ENCODE measurements at regions not wholly inside any gene's neighbourhood (a gene's known extent, or its start where the extent isn't known, plus 50 kb on each side); places are given as distances from the start of the nearest gene placed in this dataset.

DNA sequence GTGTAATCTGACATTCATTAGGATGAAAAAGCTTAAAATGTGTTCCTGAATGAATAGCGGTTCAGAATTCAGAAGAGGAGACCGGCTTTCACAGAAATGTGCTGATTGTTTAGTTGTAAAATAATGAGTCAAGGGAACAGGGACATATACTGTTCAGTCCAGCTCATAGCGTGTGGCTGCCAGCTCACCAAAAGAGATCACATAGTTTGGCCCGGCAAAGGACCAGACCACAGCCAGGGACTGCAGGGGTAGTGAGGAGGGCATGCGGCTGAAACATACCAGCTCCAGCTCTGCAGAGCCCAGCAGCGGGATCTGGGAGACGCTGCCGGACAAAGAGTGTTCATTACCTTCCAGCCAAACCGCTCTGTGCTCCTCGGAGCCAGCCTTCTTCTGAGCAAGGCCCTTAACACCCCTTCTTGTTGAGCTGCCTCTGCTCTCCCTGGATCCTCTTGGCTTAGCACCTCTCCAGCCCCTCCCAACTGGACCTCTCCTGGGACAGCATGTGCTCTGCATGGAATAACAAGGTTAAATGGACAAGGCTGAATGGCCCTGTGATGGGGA, 116.8 kb upstream of the CNTLN start:
- TF ChIP-seq, protein P1, sequence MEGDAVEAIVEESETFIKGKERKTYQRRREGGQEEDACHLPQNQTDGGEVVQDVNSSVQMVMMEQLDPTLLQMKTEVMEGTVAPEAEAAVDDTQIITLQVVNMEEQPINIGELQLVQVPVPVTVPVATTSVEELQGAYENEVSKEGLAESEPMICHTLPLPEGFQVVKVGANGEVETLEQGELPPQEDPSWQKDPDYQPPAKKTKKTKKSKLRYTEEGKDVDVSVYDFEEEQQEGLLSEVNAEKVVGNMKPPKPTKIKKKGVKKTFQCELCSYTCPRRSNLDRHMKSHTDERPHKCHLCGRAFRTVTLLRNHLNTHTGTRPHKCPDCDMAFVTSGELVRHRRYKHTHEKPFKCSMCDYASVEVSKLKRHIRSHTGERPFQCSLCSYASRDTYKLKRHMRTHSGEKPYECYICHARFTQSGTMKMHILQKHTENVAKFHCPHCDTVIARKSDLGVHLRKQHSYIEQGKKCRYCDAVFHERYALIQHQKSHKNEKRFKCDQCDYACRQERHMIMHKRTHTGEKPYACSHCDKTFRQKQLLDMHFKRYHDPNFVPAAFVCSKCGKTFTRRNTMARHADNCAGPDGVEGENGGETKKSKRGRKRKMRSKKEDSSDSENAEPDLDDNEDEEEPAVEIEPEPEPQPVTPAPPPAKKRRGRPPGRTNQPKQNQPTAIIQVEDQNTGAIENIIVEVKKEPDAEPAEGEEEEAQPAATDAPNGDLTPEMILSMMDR (conservative IDR thresholded peaks at IDR 0.05; ENCODE audit: low read depth, low read length): no peak
- no peak for TF ChIP-seq EZH2 (IDR thresholded peaks at IDR 0.05; ENCODE audit: borderline replicate concordance, low read depth, low read length, poor library complexity, severe bottlenecking)
